ENCODE measurements at regions not wholly inside any gene's neighbourhood (a gene's known extent, or its start where the extent isn't known, plus 50 kb on each side); places are given as distances from the start of the nearest gene placed in this dataset.
A peak's percentile ranks its signal among the peaks of the same experiment; 100 is the strongest.

DNA sequence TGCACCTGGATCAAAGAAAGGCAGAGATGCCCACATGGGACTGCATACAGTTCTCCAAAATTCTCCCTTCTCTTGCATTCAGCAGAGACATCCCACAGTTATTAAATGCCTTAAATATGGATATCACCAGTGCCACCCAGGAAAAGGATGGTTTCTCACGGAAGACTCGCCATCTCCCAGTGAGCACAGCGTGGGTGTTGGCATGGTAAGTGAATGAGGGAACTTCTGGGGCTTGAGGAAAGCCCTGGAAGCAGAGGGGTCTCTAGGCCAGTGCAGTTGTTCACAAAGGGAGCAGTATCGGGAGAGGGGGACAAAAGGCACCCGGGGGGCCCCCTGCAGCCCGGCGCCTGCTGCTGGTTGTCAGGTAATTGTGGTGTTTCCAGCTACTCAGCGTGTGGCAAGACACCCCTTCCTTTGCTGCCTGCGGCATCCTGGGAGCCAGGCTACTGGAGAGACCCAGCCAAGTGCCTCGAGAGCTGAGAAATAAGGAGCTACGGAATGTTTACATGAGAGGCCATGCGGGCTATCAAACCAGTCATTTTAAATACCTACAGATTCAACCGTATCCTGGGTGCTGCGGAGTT is 125.4 kb downstream of the PXDC1 start:
- TF ChIP-seq, protein P1, sequence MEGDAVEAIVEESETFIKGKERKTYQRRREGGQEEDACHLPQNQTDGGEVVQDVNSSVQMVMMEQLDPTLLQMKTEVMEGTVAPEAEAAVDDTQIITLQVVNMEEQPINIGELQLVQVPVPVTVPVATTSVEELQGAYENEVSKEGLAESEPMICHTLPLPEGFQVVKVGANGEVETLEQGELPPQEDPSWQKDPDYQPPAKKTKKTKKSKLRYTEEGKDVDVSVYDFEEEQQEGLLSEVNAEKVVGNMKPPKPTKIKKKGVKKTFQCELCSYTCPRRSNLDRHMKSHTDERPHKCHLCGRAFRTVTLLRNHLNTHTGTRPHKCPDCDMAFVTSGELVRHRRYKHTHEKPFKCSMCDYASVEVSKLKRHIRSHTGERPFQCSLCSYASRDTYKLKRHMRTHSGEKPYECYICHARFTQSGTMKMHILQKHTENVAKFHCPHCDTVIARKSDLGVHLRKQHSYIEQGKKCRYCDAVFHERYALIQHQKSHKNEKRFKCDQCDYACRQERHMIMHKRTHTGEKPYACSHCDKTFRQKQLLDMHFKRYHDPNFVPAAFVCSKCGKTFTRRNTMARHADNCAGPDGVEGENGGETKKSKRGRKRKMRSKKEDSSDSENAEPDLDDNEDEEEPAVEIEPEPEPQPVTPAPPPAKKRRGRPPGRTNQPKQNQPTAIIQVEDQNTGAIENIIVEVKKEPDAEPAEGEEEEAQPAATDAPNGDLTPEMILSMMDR (conservative IDR thresholded peaks at IDR 0.05) = no peak
- Mint-ChIP-seq H3K27ac (ENCODE audit: unreplicated experiment) (no peak overlapping the region), H3K4me3 (no peak overlapping the region), H3K4me1 (peaks cover 62% of the 10 kb centered on the region), H3K27me3 (ENCODE audit: low read depth) (no peaks in the 10 kb centered on the region), H3K9me3 (peaks cover 2% of the 10 kb centered on the region), H3K36me3 (ENCODE audit: low read depth) (no peaks in the 10 kb centered on the region)
- DNase-seq (ENCODE audit: low read depth, low spot score) = no peak

DNA sequence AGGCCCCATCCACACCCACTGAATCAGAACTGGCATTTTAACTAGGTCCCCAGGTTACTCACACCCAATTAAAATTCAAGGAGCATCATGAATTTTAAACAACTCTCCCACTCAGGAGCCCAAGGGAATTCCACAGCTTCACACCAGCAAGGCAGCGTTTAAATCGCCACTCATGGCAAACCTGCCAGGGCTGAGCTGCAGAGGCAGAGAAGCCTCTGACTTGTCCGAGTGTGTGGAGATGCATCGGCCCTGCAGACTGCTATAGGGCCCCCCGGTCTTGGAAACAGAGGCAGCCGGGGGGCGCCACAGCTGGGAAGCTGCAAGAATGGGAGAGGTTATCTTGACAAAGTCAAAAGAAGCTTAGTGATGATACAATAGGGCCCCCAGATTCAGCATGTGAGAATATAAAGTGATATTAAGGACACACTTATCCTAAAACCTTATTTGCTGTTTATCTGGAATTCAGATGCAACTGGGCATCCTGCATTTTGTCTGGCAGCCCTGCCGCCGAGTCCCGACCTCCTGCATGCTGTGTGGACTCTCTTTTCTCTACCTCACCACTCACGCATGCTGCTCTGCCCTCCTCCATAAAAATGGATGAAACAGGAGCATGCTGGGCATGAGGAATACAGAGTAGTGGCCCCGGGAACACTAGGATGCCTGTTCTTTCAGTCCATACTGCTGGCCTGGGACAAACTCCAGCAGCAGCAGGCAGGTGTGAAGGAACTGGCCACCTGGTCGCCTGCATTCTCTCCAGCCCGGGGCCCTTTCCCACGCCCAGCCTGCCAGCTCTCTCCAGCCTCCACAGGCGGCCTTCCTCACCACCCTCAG is 126.1 kb downstream of the PXDC1 start:
- no peak for DNase-seq (ENCODE audit: low read depth, low spot score)
- TF ChIP-seq, protein P1 (conservative IDR thresholded peaks at IDR 0.05) = no peak
- no peak overlapping the region for H3K4me3 Mint-ChIP-seq

DNA sequence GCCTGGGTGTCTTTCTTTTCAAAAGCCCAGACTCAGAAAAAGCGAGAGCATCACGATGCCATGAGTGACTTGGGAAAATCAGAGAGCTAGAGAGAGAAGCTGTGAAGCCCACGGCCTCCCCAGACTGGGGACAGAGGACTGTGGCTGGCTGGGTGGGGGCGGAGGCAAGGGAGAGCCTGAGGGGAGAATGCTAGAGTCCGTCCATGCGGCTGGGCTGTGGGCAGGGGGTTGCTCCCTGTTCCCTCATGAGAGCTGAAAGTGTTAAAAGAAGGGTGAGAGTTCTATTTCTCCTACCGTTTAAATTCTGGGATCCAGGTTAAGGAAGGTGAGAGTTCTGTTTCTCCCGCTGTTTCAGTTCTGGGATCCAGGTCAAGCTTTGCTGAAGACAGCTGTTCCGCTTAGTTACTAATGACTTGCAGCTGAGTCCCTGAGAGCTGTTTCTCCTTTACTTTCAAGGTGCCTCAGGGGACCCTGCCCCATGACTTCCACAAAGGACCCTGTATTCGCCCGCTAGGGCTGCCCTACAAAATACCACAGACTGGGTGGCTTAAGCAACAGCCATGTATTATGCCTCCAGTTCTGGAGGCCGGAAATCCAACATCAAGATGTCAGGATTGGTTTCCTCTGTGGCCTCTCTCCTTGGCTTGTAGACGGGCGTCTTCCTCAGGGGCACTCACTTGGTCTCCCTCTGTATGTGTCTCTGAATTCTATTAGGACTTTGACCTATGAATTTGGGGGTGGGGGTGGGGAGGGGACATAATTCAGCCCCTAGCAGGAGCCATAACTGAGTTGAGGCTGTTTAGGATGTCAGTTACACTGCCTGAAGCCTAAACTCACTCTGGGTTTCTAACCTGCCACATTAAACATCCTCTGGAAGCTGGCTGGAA is 127.0 kb downstream of the PXDC1 start:
- H3K4me1 Mint-ChIP-seq = peaks cover 54% of the 10 kb centered on the region
- H3K27me3 Mint-ChIP-seq (ENCODE audit: low read depth) = no peaks in the 10 kb centered on the region
- no peak for DNase-seq (ENCODE audit: low read depth, low spot score)
- peak overlapping the region; percentile 94 for H3K27ac Mint-ChIP-seq (ENCODE audit: unreplicated experiment)
- H3K36me3 Mint-ChIP-seq (ENCODE audit: low read depth) = no peaks in the 10 kb centered on the region
- H3K4me3 Mint-ChIP-seq = peak overlapping the region; percentile 27
- H3K9me3 Mint-ChIP-seq = peaks cover 2% of the 10 kb centered on the region
- TF ChIP-seq, protein P1 (conservative IDR thresholded peaks at IDR 0.05) = no peak

More for the DNA sequence above, 126.1 kb downstream of the PXDC1 start:
- no peaks in the 10 kb centered on the region for H3K27me3 Mint-ChIP-seq (ENCODE audit: low read depth)
- peaks cover 2% of the 10 kb centered on the region for H3K9me3 Mint-ChIP-seq
- H3K27ac Mint-ChIP-seq (ENCODE audit: unreplicated experiment) = peak overlapping the region; percentile 45
- no peaks in the 10 kb centered on the region for H3K36me3 Mint-ChIP-seq (ENCODE audit: low read depth)
- H3K4me1 Mint-ChIP-seq = peaks cover 59% of the 10 kb centered on the region

DNA sequence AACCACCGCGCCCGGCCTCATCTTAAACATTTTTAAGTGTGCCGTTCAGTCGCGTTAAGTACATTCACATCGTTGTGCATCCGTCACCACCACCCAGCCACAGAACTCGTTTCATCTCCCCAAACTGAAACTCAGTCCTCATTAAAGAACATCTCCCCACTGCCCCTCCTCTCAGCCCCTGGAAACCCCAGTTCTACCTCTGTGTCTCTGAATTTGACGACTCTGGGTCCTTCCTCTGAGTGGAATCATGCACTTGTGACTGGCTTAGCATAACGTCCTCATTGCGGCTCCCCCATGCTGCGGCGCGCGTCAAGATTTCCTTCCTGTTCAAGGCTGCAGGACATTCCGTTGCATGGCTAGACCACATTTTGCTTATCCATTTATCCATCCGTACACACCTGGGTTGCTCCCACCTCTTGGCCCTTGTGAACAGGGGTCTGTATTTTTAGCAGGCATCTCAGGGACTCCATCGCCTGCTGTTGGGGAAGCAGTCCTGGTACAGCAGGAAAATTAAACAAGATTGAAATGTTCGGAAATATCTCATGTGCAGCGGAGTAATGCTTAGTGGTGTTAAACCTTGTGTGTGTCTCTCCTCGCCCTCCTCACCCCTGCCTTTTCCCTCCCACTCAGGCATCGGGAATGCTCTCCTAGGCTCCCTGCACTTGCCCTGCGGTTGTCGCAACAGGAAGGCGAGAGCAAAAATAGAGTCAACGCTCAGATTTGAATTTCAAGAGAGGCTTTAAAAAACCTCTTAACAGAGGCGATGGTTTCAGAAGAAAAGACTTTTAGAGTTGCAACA is 127.9 kb downstream of the PXDC1 start:
- peak overlapping the region; percentile 94 for H3K27ac Mint-ChIP-seq (ENCODE audit: unreplicated experiment)
- DNase-seq (ENCODE audit: low read depth, low spot score) = no peak

More for the DNA sequence above, 127.9 kb downstream of the PXDC1 start:
- peaks cover 47% of the 10 kb centered on the region for H3K4me1 Mint-ChIP-seq
- H3K9me3 Mint-ChIP-seq = peaks cover 2% of the 10 kb centered on the region
- peak overlapping the region; percentile 27 for H3K4me3 Mint-ChIP-seq
- H3K27me3 Mint-ChIP-seq (ENCODE audit: low read depth) = no peaks in the 10 kb centered on the region
- TF ChIP-seq, protein P1 (conservative IDR thresholded peaks at IDR 0.05) = no peak
- H3K36me3 Mint-ChIP-seq (ENCODE audit: low read depth) = no peaks in the 10 kb centered on the region
